Fibroblast of lung (primary cell): ENCODE measurements at regions not wholly inside any gene's neighbourhood (a gene's known extent, or its start where the extent isn't known, plus 50 kb on each side); places are given as distances from the start of the nearest gene placed in this dataset.

ENCODE experiments used
- DNase-seq, 2 donors: peaks; one replicate each; pipeline versions ENCODE4 v3.0.0 to v3.0.0-alpha.2; 2010; ENCODE audit warnings: low read depth in 2 of 2
- H2AFZ ChIP-seq: 2 replicates; pipeline ENCODE4 v1.5.1; 2012; ENCODE audit warnings: low read length, control low read depth, inconsistent platforms
- H3K27ac ChIP-seq: 2 replicates; pipeline ENCODE4 v1.5.1; 2011; ENCODE audit warnings: low read length, control low read depth; ENCODE audit not compliant: insufficient read depth
- H3K27me3 ChIP-seq: 2 replicates; pipeline ENCODE4 v1.5.1; 2011; ENCODE audit warnings: mild to moderate bottlenecking, low read length; ENCODE audit not compliant: control insufficient read depth, insufficient read depth
- H3K36me3 ChIP-seq: 2 replicates; pipeline ENCODE4 v1.5.1; 2011; ENCODE audit warnings: low read length; ENCODE audit not compliant: control insufficient read depth, insufficient read depth
- H3K4me1 ChIP-seq: 2 replicates; pipeline ENCODE4 v1.5.1; 2011; ENCODE audit warnings: low read length; ENCODE audit not compliant: control insufficient read depth, insufficient read depth; ENCODE audit errors: extremely low read depth
- H3K4me2 ChIP-seq: 2 replicates; pipeline ENCODE4 v1.5.1; 2011; ENCODE audit warnings: low read length, control low read depth; ENCODE audit not compliant: insufficient read depth; ENCODE audit errors: extremely low read depth
- H3K4me3 ChIP-seq, 4 experiments: fragments of 200-600 bp in 1 of 4; sonication (generic) in 1 of 4; replicated peaks in 1 of 4; 2 replicates each; pipeline ENCODE4 v1.5.1; 2011 to 2016; ENCODE audit warnings: low read length in 4 of 4, low read depth in 3 of 4, mild to moderate bottlenecking in 3 of 4, control low read depth in 2 of 4, inconsistent platforms in 1 of 4, mixed read lengths in 1 of 4; ENCODE audit not compliant: insufficient read depth in 1 of 4; ENCODE audit errors: control extremely low read depth in 1 of 4
- H3K79me2 ChIP-seq: 2 replicates; pipeline ENCODE4 v1.5.1; 2012; ENCODE audit warnings: mild to moderate bottlenecking, low read length, inconsistent platforms; ENCODE audit not compliant: control insufficient read depth, insufficient read depth
- H3K9ac ChIP-seq: 2 replicates; pipeline ENCODE4 v1.5.1; 2011; ENCODE audit warnings: mild to moderate bottlenecking, low read length, control low read depth; ENCODE audit not compliant: insufficient read depth
- H3K9me3 ChIP-seq: 2 replicates; pipeline ENCODE4 v1.5.1; 2012; ENCODE audit warnings: low read depth, low read length; ENCODE audit not compliant: control insufficient read depth, insufficient read depth
- H4K20me1 ChIP-seq: 2 replicates; pipeline ENCODE4 v1.5.1; 2011; ENCODE audit warnings: low read length; ENCODE audit not compliant: control insufficient read depth, insufficient read depth; ENCODE audit errors: extremely low read depth
- EZH2 ChIP-seq: IDR thresholded peaks from 2 replicates; pipeline ENCODE4 v1.5.1; 2012; ENCODE audit warnings: low read length, control low read depth, mild to moderate bottlenecking; ENCODE audit errors: missing control alignments
- TF ChIP-seq, protein P1 (sequence below), 2 donors: IDR thresholded peaks in 1 of 2; conservative IDR thresholded peaks in 1 of 2; 1 replicate in 1 of 2; 2 replicates in 1 of 2; pipeline ENCODE4 v1.5.1; 2011 to 2012; ENCODE audit warnings: low read length in 2 of 2, control low read depth in 1 of 2, inconsistent platforms in 1 of 2, low read depth in 1 of 2, mild to moderate bottlenecking in 1 of 2

DNA sequence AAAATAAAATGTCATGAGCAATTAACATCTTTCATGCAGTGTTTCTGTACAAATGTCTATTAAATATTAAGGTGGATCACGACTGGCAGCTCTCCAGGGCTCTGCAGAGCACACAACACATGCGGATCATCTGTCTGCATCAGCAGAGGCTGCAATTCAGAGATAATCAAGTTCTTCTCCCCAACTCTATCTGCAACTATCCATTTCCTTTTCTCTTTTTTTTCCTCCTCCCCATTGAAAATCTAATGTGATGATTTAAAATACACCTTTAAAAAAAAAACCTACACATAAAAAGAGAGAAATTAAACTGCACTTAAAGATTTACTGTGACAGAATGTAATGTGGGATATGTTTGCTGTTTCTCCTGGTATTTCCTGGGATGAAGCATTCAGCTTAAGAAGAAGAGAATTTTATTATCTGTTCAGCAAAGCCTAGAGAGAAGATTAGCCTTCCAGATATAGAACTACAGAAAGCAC, 352.6 kb upstream of the CCDC54 start:
- no peak overlapping the region for H2AFZ ChIP-seq
- H3K27ac ChIP-seq = no peak overlapping the region
- no peaks in the 10 kb centered on the region for H3K36me3 ChIP-seq
- no peaks in the 10 kb centered on the region for H3K9me3 ChIP-seq
- no peaks in the 10 kb centered on the region for H4K20me1 ChIP-seq
- no peak overlapping the region for H3K9ac ChIP-seq
- no peak for DNase-seq
- no peak overlapping the region for H3K4me3 ChIP-seq
- H3K79me2 ChIP-seq = no peaks in the 10 kb centered on the region
- H3K4me1 ChIP-seq = no peaks in the 10 kb centered on the region
- no peaks in the 10 kb centered on the region for H3K27me3 ChIP-seq
- TF ChIP-seq, protein P1, sequence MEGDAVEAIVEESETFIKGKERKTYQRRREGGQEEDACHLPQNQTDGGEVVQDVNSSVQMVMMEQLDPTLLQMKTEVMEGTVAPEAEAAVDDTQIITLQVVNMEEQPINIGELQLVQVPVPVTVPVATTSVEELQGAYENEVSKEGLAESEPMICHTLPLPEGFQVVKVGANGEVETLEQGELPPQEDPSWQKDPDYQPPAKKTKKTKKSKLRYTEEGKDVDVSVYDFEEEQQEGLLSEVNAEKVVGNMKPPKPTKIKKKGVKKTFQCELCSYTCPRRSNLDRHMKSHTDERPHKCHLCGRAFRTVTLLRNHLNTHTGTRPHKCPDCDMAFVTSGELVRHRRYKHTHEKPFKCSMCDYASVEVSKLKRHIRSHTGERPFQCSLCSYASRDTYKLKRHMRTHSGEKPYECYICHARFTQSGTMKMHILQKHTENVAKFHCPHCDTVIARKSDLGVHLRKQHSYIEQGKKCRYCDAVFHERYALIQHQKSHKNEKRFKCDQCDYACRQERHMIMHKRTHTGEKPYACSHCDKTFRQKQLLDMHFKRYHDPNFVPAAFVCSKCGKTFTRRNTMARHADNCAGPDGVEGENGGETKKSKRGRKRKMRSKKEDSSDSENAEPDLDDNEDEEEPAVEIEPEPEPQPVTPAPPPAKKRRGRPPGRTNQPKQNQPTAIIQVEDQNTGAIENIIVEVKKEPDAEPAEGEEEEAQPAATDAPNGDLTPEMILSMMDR (conservative IDR thresholded peaks at IDR 0.05 in 1 of 2, IDR thresholded peaks at IDR 0.05 in 1 of 2; ENCODE audit: low read depth in 1 of 2, low read length in 2 of 2) = no peak
- no peak for TF ChIP-seq EZH2
- H3K4me2 ChIP-seq = no peak overlapping the region

DNA sequence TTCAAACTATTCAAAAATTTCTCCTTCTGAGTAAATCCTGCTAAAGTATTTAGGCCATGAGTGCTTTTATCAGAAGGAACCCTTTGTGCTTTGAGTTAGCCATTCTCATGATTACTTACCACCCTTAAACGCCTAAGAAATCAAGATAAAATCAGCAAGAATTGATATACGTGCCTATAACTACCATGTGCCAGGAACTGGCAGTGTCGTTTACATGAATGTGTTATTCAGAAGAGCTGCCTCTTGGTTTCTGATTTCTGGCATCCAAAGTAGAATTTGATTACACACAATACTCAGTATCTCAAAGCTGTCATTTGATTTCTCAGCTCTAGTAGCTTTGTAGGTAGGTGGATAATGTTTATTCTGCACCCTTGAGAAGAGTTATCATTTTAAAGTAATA, 351.3 kb upstream of the CCDC54 start:
- no peak overlapping the region for H3K4me3 ChIP-seq
- DNase-seq = no peak
- H3K27me3 ChIP-seq = no peaks in the 10 kb centered on the region
- no peak overlapping the region for H3K4me2 ChIP-seq
- no peaks in the 10 kb centered on the region for H3K4me1 ChIP-seq
- no peak overlapping the region for H2AFZ ChIP-seq
- no peaks in the 10 kb centered on the region for H4K20me1 ChIP-seq
- H3K27ac ChIP-seq = no peak overlapping the region
- no peaks in the 10 kb centered on the region for H3K36me3 ChIP-seq
- H3K79me2 ChIP-seq = no peaks in the 10 kb centered on the region
- H3K9ac ChIP-seq = no peak overlapping the region
- TF ChIP-seq EZH2 = no peak
- TF ChIP-seq, protein P1 (conservative IDR thresholded peaks at IDR 0.05 in 1 of 2, IDR thresholded peaks at IDR 0.05 in 1 of 2; ENCODE audit: low read depth in 1 of 2, low read length in 2 of 2) = no peak
- no peaks in the 10 kb centered on the region for H3K9me3 ChIP-seq

DNA sequence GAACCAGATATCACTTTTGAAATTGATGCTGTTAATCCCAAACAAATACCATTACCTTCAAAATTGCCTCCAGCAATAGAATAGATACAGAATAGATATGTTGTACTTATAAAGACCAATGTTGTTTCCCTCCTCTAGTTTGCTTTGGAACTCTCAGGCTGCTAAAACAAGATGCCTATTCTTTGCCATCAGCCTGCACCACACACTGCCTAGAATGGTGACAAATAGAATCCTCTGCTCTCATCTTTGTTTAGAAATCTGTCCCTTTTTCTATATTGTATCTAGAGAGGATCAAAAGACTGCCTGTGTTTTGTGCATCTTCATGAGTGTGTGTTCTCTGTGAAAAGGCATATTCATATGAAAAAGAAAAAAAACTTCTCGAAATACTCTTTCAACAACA, 349.2 kb upstream of the CCDC54 start:
- no peak overlapping the region for H3K4me3 ChIP-seq
- H3K9ac ChIP-seq = no peak overlapping the region
- H2AFZ ChIP-seq = no peak overlapping the region
- no peaks in the 10 kb centered on the region for H3K36me3 ChIP-seq
- TF ChIP-seq, protein P1 (conservative IDR thresholded peaks at IDR 0.05 in 1 of 2, IDR thresholded peaks at IDR 0.05 in 1 of 2; ENCODE audit: low read depth in 1 of 2, low read length in 2 of 2) = no peak
- TF ChIP-seq EZH2 = no peak
- H3K27ac ChIP-seq = no peak overlapping the region
- H3K79me2 ChIP-seq = no peaks in the 10 kb centered on the region
- no peak overlapping the region for H3K4me2 ChIP-seq
- H3K27me3 ChIP-seq = no peaks in the 10 kb centered on the region
- no peaks in the 10 kb centered on the region for H4K20me1 ChIP-seq
- H3K9me3 ChIP-seq = no peaks in the 10 kb centered on the region
- DNase-seq = no peak
- H3K4me1 ChIP-seq = no peaks in the 10 kb centered on the region
